GM12873 (cell line): ENCODE measurements at regions not wholly inside any gene's neighbourhood (a gene's known extent, or its start where the extent isn't known, plus 50 kb on each side); places are given as distances from the start of the nearest gene placed in this dataset.

Experiments
- CTCF ChIP-seq: IDR thresholded peaks from 2 replicates; pipeline ENCODE4 v1.5.1; 2012; ENCODE audit warnings: low read depth, mild to moderate bottlenecking, moderate library complexity, low read length, control low read depth; ENCODE audit not compliant: insufficient read depth; ENCODE audit errors: missing control alignments

DNA sequence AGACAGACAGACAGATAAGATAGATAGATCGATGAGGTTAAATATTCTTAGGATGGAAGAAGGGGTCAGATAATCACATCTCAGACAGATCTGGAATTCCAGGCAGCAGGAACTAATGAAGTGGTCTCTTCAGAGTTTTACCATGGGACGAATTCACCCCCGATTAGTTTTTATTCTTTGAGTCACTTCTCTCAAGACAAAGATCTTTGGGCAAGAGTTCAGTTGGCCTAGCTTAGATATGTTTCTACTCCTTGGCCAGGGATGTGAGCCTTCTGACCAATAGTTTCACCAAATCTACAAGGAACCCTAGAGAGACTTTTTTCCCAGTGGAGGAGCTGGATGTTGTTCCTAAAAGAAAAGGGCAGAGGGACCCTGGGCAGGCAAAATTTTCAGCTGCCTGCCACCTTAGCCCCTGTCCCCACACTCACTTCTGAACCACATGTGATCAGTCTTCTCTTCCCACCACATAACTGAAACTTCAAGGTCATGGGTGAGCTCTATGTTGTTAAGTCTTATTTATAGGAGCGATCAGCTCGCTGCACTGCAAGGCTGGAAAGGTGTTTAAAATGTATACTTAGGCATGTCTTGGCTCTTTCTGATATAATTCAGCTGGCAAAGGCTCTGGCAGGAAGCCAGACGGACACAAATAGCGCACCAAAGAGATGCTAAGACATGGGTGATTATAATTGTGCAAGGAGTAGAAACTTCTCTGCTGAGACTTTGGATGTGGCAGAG, 132.9 kb downstream of the PALM2AKAP2 start:
- TF ChIP-seq CTCF, result no peak

GRCh38 chr9:109913461-109913810, 133.4 kb downstream of the PALM2AKAP2 start:
- TF ChIP-seq CTCF, result no peak

GRCh38 chr9:109914280-109915027, 134.5 kb downstream of the PALM2AKAP2 start:
- no peak for TF ChIP-seq CTCF

DNA sequence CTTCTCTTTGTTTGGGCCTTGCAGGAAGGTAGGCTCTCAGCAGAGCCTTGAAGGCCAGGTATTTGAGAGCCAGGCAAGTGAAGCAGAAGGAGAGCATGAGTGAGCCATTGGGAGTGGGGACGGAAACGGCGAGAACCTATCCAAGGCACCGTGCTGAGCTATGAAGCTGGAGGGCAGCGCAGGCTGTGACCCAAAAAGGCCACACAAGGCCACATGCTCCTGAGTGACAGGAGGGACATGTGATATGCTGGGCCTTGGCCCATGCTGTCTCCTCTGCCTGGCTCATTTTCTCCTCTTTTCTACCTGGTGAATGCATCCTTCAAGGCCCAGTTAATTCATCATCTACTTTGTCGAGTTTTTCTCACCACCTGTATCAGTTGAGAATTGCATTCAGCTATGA, 136.3 kb downstream of the PALM2AKAP2 start:
- TF ChIP-seq CTCF, result no peak

DNA sequence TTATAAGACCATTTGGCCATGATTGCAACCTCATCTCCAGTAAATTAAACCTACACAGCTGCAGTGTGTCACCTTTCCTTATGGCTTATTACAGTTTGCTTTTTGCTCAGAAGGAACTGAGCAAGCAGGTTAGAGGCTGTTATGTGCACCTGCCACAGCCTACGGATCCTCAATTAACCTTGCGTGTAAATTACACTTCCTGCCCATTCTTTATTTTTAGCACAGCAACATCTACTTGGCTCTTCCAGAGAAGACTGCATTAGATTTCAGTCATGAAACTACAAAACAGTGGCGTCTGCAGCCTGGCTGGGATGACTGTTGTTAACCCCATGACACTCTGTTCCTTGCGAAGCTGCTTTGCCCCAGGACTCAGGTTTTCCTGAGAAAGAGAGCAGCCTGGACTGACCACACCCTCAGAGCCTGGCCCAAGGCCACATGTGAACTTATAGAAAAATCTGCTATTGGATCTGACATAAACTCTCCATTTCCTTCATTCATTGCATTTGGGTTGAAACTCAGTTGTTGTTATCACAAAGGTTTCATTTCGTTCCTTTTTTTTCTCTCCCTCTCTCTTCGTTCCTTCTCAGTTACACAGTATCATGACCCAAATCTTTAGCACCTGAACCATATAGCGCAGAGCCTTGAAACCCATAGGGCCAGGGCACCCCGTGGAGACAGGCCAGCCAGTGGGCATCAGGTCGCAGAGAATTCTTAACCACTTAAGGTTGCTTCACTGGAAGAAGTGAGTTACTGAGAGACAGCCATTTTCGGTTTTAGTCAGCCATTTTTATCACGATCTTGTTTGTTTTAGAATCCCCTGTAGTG, 138.6 kb downstream of the PALM2AKAP2 start:
- TF ChIP-seq CTCF, result no peak

- TF ChIP-seq CTCF, result no peak
Measured at GRCh38 chr9:109919736-109920408, 139.9 kb downstream of the PALM2AKAP2 start.
